CD14-positive monocyte (primary cell): ENCODE measurements at regions not wholly inside any gene's neighbourhood (a gene's known extent, or its start where the extent isn't known, plus 50 kb on each side); places are given as distances from the start of the nearest gene placed in this dataset.

ENCODE experiments used
- DNase-seq, 3 donors: peaks; one replicate each; pipeline ENCODE4 v3.0.0-alpha.2; 2011 to 2022
- H2AFZ ChIP-seq: 2 replicates; pipeline ENCODE4 v1.6.0; 2012; ENCODE audit warnings: mild to moderate bottlenecking, low read depth, low read length, inconsistent platforms; ENCODE audit not compliant: insufficient read depth, poor library complexity, severe bottlenecking
- H3K27ac ChIP-seq, 2 donors: 1 replicate in 1 of 2; 2 replicates in 1 of 2; pipeline ENCODE4 v1.5.1; 2012 to 2013; ENCODE audit warnings: low read length in 2 of 2, control low read depth in 1 of 2, inconsistent platforms in 1 of 2, low read depth in 1 of 2, mild to moderate bottlenecking in 1 of 2
- H3K27me3 ChIP-seq, 2 donors: one replicate each; pipeline versions ENCODE4 v1.6.0 to v1.6.1; 2011 to 2013; ENCODE audit warnings: low read length in 2 of 2; ENCODE audit not compliant: control insufficient read depth in 2 of 2, insufficient read depth in 2 of 2
- H3K36me3 ChIP-seq, 2 donors: replicated peaks in 1 of 2; 1 replicate in 1 of 2; 2 replicates in 1 of 2; pipeline versions ENCODE4 v1.5.1 to v1.6.1; 2012 to 2013; ENCODE audit warnings: low read length in 2 of 2, control low read depth in 1 of 2, inconsistent platforms in 1 of 2, mild to moderate bottlenecking in 1 of 2; ENCODE audit not compliant: insufficient read depth in 2 of 2, control insufficient read depth in 1 of 2
- H3K4me1 ChIP-seq, 2 donors: 1 replicate in 1 of 2; 2 replicates in 1 of 2; pipeline versions ENCODE4 v1.5.1 to v1.6.1; 2012 to 2013; ENCODE audit warnings: low read length in 2 of 2, control low read depth in 1 of 2, inconsistent platforms in 1 of 2, mild to moderate bottlenecking in 1 of 2, moderate library complexity in 1 of 2; ENCODE audit not compliant: insufficient read depth in 2 of 2, control insufficient read depth in 1 of 2
- H3K4me2 ChIP-seq: replicated peaks from 2 replicates; pipeline ENCODE3; 2012; ENCODE audit warnings: low read length, moderate library complexity, mild to moderate bottlenecking; ENCODE audit not compliant: poor library complexity, severe bottlenecking; ENCODE audit errors: extremely low read depth
- H3K4me3 ChIP-seq, 3 experiments: fragments of 200-600 bp in 1 of 3; sonication (generic) in 1 of 3; replicated peaks in 1 of 3; 1 replicate in 2 of 3; 2 replicates in 1 of 3; pipeline ENCODE4 v1.5.1; 2011 to 2013; ENCODE audit warnings: low read length in 3 of 3, mild to moderate bottlenecking in 3 of 3, control low read depth in 2 of 3, low read depth in 2 of 3, inconsistent platforms in 1 of 3, moderate library complexity in 1 of 3
- H3K79me2 ChIP-seq: 2 replicates; pipeline ENCODE4 v1.6.0; 2012; ENCODE audit warnings: mild to moderate bottlenecking, control low read depth, inconsistent platforms, low read length, moderate library complexity; ENCODE audit not compliant: insufficient read depth
- H3K9ac ChIP-seq: 2 replicates; pipeline ENCODE4 v1.6.0; 2017; ENCODE audit warnings: low read length, mild to moderate bottlenecking; ENCODE audit not compliant: insufficient read depth, poor library complexity, severe bottlenecking
- H3K9me3 ChIP-seq, 2 donors: replicated peaks in 1 of 2; 1 replicate in 1 of 2; 2 replicates in 1 of 2; pipeline versions ENCODE4 v1.5.1 to v1.6.1; 2012 to 2013; ENCODE audit warnings: low read length in 2 of 2, control low read depth in 1 of 2; ENCODE audit not compliant: control insufficient read depth in 1 of 2, insufficient read depth in 1 of 2
- H4K20me1 ChIP-seq: 2 replicates; pipeline ENCODE4 v1.6.0; 2012; ENCODE audit warnings: mild to moderate bottlenecking, low read length, control low read depth, moderate library complexity; ENCODE audit not compliant: insufficient read depth
- H3K27ac Mint-ChIP-seq, 7 donors: one replicate each; pipeline ENCODE4 v1.8.0; 2020; ENCODE audit warnings: mild to moderate bottlenecking in 7 of 7, mixed read lengths in 7 of 7, moderate library complexity in 6 of 7, inconsistent platforms in 2 of 7
- H3K27me3 Mint-ChIP-seq, 3 donors: one replicate each; pipeline ENCODE4 v1.8.0; 2021 to 2022; ENCODE audit warnings: low read depth in 3 of 3, mild to moderate bottlenecking in 3 of 3, mixed read lengths in 3 of 3, moderate library complexity in 3 of 3, inconsistent platforms in 1 of 3
- H3K36me3 Mint-ChIP-seq, 2 donors: one replicate each; pipeline ENCODE4 v1.8.0; 2020; ENCODE audit warnings: mixed read lengths in 2 of 2, inconsistent platforms in 1 of 2, mild to moderate bottlenecking in 1 of 2
- H3K4me1 Mint-ChIP-seq: one replicate; pipeline ENCODE4 v1.8.0; 2020; ENCODE audit warnings: mild to moderate bottlenecking, mixed read lengths
- H3K4me3 Mint-ChIP-seq, 2 donors: one replicate each; pipeline ENCODE4 v1.8.0; 2020; ENCODE audit warnings: mild to moderate bottlenecking in 2 of 2, mixed read lengths in 2 of 2, moderate library complexity in 1 of 2
- H3K9me3 Mint-ChIP-seq, 7 donors: one replicate each; pipeline ENCODE4 v1.8.0; 2020 to 2022; ENCODE audit warnings: mixed read lengths in 7 of 7, mild to moderate bottlenecking in 6 of 7, moderate library complexity in 6 of 7, inconsistent platforms in 2 of 7
- WGBS: methylation state at CpG from one replicate; pipeline ENCODE4 v1.1.5; 2013; ENCODE audit warnings: missing lambda C conversion rate; ENCODE audit not compliant: insufficient coverage; 5-methylcytosine and 5-hydroxymethylcytosine counted together
- intact Hi-C, 2 donors: fragments of 100-400 bp; cut with micrococcal nuclease; formaldehyde crosslinking; loops; one replicate each; pipeline versions ENCODE4 v1.15.0 to v1.15.1; 2023
- TF ChIP-seq, protein P1 (sequence below): fragments of 200-600 bp; IDR thresholded peaks from one replicate; pipeline ENCODE4 v1.8.0; 2022; ENCODE audit warnings: antibody characterized with exemption, mild to moderate bottlenecking

DNA sequence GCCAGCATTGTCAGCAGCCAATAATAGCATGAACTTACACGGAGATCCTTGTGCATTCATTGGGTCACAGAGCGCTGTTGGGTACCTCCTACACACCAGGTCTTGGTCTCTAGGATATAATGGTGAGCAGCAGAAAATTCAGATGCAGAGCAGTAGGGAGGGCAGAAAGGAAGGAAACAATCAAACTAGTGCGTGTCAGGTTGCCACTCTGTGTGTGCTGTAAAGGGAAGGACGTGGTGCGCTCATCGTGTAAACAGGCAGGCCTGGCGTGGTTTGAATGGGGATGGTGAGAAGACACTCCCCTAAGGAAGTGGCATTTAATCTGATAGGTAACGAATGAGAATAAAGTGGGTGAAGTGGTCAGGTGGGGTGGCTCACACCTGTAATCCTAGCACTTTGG lies 336.4 kb downstream of the CDH26 start:
- intact Hi-C loops = no loop called here
- DNase-seq = no peak

DNA sequence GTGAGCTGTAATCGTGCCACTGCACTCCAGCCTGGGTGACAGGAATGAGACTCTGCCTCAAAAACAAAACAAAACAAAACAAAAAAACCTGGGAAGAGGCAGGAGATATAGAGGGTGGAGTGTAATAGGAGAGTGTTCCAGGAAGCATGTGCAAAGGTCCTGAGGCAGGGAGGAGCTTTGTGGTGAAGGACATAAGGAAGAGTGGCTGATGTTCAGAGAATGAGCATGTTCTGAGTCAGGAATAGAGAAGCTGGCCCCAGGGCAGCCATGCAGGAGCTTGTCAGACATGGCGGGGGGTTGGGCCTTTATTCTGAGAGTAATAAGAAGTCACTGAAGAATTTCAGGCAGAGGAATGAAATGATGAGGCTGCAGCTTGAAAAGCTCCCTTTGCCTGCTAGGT lies 337.0 kb downstream of the CDH26 start:
- no peak overlapping the region for H2AFZ ChIP-seq
- H3K9me3 ChIP-seq = peaks cover 25% of the 10 kb centered on the region in 2 donors
- H3K4me1 ChIP-seq = no peaks in the 10 kb centered on the region
- H3K27ac Mint-ChIP-seq = peak overlapping the region in 1 of 7 donors; percentile 12
- no peaks in the 10 kb centered on the region for H3K79me2 ChIP-seq
- no peaks in the 10 kb centered on the region for H4K20me1 ChIP-seq
- no peak overlapping the region for H3K27ac ChIP-seq
- no peak overlapping the region for H3K4me3 ChIP-seq
- H3K9ac ChIP-seq = no peak overlapping the region
- WGBS = 91% methylated on average over 1 of the region's 2 CpGs
- H3K36me3 ChIP-seq = peaks cover 0 to 7% of the 10 kb centered on the region in 2 donors
- intact Hi-C loops = no loop called here
- DNase-seq = no peak
- peaks cover 0 to 13% of the 10 kb centered on the region in 2 donors for H3K36me3 Mint-ChIP-seq
- no peaks in the 10 kb centered on the region for H3K4me1 Mint-ChIP-seq
- H3K27me3 Mint-ChIP-seq = peaks cover 2 to 6% (median 3%) of the 10 kb centered on the region in 3 donors
- H3K9me3 Mint-ChIP-seq = peaks cover 13 to 28% (median 27%) of the 10 kb centered on the region in 7 donors
- TF ChIP-seq, protein P1, sequence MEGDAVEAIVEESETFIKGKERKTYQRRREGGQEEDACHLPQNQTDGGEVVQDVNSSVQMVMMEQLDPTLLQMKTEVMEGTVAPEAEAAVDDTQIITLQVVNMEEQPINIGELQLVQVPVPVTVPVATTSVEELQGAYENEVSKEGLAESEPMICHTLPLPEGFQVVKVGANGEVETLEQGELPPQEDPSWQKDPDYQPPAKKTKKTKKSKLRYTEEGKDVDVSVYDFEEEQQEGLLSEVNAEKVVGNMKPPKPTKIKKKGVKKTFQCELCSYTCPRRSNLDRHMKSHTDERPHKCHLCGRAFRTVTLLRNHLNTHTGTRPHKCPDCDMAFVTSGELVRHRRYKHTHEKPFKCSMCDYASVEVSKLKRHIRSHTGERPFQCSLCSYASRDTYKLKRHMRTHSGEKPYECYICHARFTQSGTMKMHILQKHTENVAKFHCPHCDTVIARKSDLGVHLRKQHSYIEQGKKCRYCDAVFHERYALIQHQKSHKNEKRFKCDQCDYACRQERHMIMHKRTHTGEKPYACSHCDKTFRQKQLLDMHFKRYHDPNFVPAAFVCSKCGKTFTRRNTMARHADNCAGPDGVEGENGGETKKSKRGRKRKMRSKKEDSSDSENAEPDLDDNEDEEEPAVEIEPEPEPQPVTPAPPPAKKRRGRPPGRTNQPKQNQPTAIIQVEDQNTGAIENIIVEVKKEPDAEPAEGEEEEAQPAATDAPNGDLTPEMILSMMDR = no peak
- no peak overlapping the region for H3K4me3 Mint-ChIP-seq
- no peak overlapping the region for H3K4me2 ChIP-seq
- no peaks in the 10 kb centered on the region for H3K27me3 ChIP-seq

More for the DNA sequence above, 336.4 kb downstream of the CDH26 start:
- no peak overlapping the region for H3K4me3 Mint-ChIP-seq
- H3K36me3 ChIP-seq = peaks cover 0 to 7% of the 10 kb centered on the region in 2 donors
- H3K9ac ChIP-seq = no peak overlapping the region
- peaks cover 0 to 13% of the 10 kb centered on the region in 2 donors for H3K36me3 Mint-ChIP-seq
- no peak overlapping the region for H3K4me2 ChIP-seq
- peaks cover 15 to 34% (median 32%) of the 10 kb centered on the region in 7 donors for H3K9me3 Mint-ChIP-seq
- H3K9me3 ChIP-seq = peaks cover 31% of the 10 kb centered on the region in 2 donors
- no peaks in the 10 kb centered on the region for H3K4me1 ChIP-seq
- TF ChIP-seq, protein P1 = no peak
- H3K27ac ChIP-seq = no peak overlapping the region
- H3K27me3 ChIP-seq = no peaks in the 10 kb centered on the region
- no peak overlapping the region for H3K4me3 ChIP-seq
- H2AFZ ChIP-seq = no peak overlapping the region
- H3K4me1 Mint-ChIP-seq = no peaks in the 10 kb centered on the region
- H3K27me3 Mint-ChIP-seq = peaks cover 2 to 6% (median 3%) of the 10 kb centered on the region in 3 donors
- no peaks in the 10 kb centered on the region for H4K20me1 ChIP-seq
- WGBS = 7% methylated on average over 5 of the region's 8 CpGs
- no peak overlapping the region for H3K27ac Mint-ChIP-seq
- no peaks in the 10 kb centered on the region for H3K79me2 ChIP-seq
